ENCODE measurements at regions not wholly inside any gene's neighbourhood (a gene's known extent, or its start where the extent isn't known, plus 50 kb on each side); places are given as distances from the start of the nearest gene placed in this dataset.

DNA sequence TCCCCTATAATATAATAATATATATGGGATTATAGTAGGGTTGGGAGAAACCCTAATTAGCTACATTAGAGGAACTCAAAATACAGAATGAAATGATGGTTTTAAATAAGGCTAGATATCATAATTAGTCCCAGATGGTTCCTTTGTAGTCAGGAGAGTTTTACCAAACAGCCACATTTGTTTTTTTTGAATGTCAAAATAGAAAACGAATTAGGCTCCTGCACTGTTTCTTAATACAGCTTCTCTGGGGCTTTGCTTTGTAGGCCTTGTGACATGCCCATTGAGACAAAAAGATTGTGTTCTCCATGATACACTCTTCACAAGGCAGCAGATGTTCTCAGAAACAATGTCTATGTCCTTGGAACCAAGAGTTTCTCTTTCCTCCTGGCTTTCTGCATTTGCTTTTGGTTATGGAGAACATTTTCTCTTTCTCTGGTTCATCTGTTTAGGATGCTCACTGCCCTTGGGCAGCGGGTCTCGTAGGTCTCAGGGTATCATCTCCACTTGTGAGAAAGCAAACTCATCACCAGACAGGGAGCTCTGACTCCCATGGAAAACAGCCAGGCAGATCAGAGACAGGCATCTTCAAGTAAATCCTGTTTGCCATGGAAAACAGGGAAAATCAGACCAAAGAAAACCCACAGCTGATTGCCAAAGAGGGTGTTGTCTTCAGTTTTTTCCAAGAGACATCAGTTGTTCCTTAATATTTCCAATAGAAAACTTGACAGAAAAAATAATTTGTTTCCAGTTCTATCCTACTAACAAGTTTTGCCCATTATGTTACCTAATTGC, 54.1 kb upstream of the RPS23 start:
- ChIA-PET POLR2A (interaction anchor here (0.9 kb wide), 1 partner anchor 48 kb away, joined by 3 read pairs; no protein-coding TSS in a partner anchor), CTCF (ENCODE audit: low intra/inter-chr PET ratio) (no interaction called here)
- Histone ChIP-seq H3K36me3 (ENCODE audit: control insufficient read depth, insufficient read depth, low read length) (no peaks in the 10 kb centered on the region), H3K4me3 (no peak overlapping the region), H3K9me3 (replicated peaks; ENCODE audit: control insufficient read depth, insufficient read depth, low read depth, low read length) (0 out of 2 replicates have a peak, but pooled peaks cover 4% of the 10 kb centered on the region), H3K27ac (ENCODE audit: extremely low read depth, low read depth, low read length) (no peak overlapping the region), H3K27me3 (ENCODE audit: control insufficient read depth in 2 of 2, insufficient read depth in 2 of 2, low read length in 2 of 2) (no peaks in the 10 kb centered on the region), H2AFZ (ENCODE audit: low read depth, low read length) (no peak overlapping the region), H3K4me2 (ENCODE audit: insufficient read depth, low read length) (no peak overlapping the region), H3K9me1 (ENCODE audit: control insufficient read depth, insufficient read depth, low read length) (no peaks in the 10 kb centered on the region), H4K20me1 (replicated peaks; ENCODE audit: control insufficient read depth, insufficient read depth, low read length) (no peaks in the 10 kb centered on the region), H3K79me2 (ENCODE audit: control insufficient read depth, insufficient read depth, low read length) (no peaks in the 10 kb centered on the region), H3K9ac (ENCODE audit: insufficient read depth in 1 of 2, low read depth in 2 of 2, low read length in 2 of 2) (no peak overlapping the region), H3K4me1 (replicated peaks in 1 of 2; ENCODE audit: control insufficient read depth in 2 of 2, insufficient read depth in 2 of 2, low read length in 2 of 2) (peaks cover 0 to 26% of the 10 kb centered on the region in 2 experiments; a peak in 4 of 5 replicates)
- in situ Hi-C loops (cut with MboI) (no loop called here), intact Hi-C loops (cut with micrococcal nuclease) (no loop called here)
- FAIRE-seq (no peak), DNase-seq (ENCODE audit: extremely low read depth in 1 of 4, low spot score in 3 of 4) (no peak), ATAC-seq (no peak)
- BruUV-seq (replicated peaks) = no TSS peak
- TF ChIP-seq RAD51 (IDR thresholded peaks at IDR 0.05; ENCODE audit: borderline replicate concordance, low read depth) (no peak), ZBTB7A (IDR thresholded peaks at IDR 0.05; ENCODE audit: borderline replicate concordance, control insufficient read depth, low read depth, low read length) (no peak), SMARCE1 (IDR thresholded peaks at IDR 0.05) (no peak), MAFG (tag; conservative IDR thresholded peaks at IDR 0.05) (no peak), SP2 (IDR thresholded peaks at IDR 0.05; ENCODE audit: extremely low read depth, low read depth, low read length, poor library complexity, severe bottlenecking) (no peak), POLR2B (IDR thresholded peaks at IDR 0.05; ENCODE audit: low read depth, partially characterized antibody) (no peak), COPS2 (conservative IDR thresholded peaks at IDR 0.05) (no peak), HIVEP1 (CRISPR knock-in tag; IDR thresholded peaks at IDR 0.05) (no peak), ZNF77 (CRISPR knock-in tag; IDR thresholded peaks at IDR 0.05) (no peak), POLR3A (IDR thresholded peaks at IDR 0.05; ENCODE audit: borderline replicate concordance, extremely low read depth, insufficient read depth, insufficient read length) (no peak), POLR2AphosphoS5 (IDR thresholded peaks at IDR 0.05; ENCODE audit: control insufficient read depth, insufficient read depth, low read depth, low read length) (no peak), GABPA (tag; conservative IDR thresholded peaks at IDR 0.05; ENCODE audit: low read depth) (no peak), RBM17 (IDR thresholded peaks at IDR 0.05; ENCODE audit: borderline replicate concordance, low read depth, low read length) (no peak), ETV5 (CRISPR knock-in tag; IDR thresholded peaks at IDR 0.05; ENCODE audit: low read depth) (no peak)
- TF ChIP-seq, protein P1, sequence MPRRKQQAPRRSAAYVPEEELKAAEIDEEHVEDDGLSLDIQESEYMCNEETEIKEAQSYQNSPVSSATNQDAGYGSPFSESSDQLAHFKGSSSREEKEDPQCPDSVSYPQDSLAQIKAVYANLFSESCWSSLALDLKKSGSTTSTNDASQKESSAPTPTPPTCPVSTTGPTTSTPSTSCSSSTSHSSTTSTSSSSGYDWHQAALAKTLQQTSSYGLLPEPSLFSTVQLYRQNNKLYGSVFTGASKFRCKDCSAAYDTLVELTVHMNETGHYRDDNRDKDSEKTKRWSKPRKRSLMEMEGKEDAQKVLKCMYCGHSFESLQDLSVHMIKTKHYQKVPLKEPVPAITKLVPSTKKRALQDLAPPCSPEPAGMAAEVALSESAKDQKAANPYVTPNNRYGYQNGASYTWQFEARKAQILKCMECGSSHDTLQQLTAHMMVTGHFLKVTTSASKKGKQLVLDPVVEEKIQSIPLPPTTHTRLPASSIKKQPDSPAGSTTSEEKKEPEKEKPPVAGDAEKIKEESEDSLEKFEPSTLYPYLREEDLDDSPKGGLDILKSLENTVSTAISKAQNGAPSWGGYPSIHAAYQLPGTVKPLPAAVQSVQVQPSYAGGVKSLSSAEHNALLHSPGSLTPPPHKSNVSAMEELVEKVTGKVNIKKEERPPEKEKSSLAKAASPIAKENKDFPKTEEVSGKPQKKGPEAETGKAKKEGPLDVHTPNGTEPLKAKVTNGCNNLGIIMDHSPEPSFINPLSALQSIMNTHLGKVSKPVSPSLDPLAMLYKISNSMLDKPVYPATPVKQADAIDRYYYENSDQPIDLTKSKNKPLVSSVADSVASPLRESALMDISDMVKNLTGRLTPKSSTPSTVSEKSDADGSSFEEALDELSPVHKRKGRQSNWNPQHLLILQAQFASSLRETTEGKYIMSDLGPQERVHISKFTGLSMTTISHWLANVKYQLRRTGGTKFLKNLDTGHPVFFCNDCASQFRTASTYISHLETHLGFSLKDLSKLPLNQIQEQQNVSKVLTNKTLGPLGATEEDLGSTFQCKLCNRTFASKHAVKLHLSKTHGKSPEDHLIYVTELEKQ (CRISPR knock-in tag; IDR thresholded peaks at IDR 0.05) = no peak
- TF ChIP-seq, protein P2, sequence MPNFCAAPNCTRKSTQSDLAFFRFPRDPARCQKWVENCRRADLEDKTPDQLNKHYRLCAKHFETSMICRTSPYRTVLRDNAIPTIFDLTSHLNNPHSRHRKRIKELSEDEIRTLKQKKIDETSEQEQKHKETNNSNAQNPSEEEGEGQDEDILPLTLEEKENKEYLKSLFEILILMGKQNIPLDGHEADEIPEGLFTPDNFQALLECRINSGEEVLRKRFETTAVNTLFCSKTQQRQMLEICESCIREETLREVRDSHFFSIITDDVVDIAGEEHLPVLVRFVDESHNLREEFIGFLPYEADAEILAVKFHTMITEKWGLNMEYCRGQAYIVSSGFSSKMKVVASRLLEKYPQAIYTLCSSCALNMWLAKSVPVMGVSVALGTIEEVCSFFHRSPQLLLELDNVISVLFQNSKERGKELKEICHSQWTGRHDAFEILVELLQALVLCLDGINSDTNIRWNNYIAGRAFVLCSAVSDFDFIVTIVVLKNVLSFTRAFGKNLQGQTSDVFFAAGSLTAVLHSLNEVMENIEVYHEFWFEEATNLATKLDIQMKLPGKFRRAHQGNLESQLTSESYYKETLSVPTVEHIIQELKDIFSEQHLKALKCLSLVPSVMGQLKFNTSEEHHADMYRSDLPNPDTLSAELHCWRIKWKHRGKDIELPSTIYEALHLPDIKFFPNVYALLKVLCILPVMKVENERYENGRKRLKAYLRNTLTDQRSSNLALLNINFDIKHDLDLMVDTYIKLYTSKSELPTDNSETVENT (CRISPR knock-in tag; IDR thresholded peaks at IDR 0.05) = no peak
- 54% methylated on average over 3 of the region's 3 CpGs for WGBS (ENCODE audit: insufficient coverage, low coverage, missing lambda C conversion rate)
